T-helper 2 cell treated with Interferon-gamma antibody and Interleukin-4, amounts not matched to agents 100 ng/mL and 5 ng/mL, for 36 hours (primary cell): ENCODE measurements at regions not wholly inside any gene's neighbourhood (a gene's known extent, or its start where the extent isn't known, plus 50 kb on each side); places are given as distances from the start of the nearest gene placed in this dataset.

Experiments used
- intact Hi-C: fragments of 100-400 bp; cut with micrococcal nuclease; formaldehyde crosslinking; loops from one replicate; pipeline ENCODE4 v1.15.1; 2023

- intact Hi-C loops: no loop called here
These were observed 174.2 kb upstream of the HAND2 start for GRCh38 chr4:173704201-173704600.

GRCh38 chr4:173703021-173703420 is 173.0 kb upstream of the HAND2 start:
- intact Hi-C loops: no loop called here

GRCh38 chr4:173700650-173701049 is 170.6 kb upstream of the HAND2 start:
- intact Hi-C loops: no loop called here

- intact Hi-C loops: no loop called here
These were observed 169.9 kb upstream of the HAND2 start for GRCh38 chr4:173699841-173700475.

- intact Hi-C loops: no loop called here
These were observed 168.7 kb upstream of the HAND2 start for GRCh38 chr4:173698557-173699262.

GRCh38 chr4:173697840-173698239 is 167.8 kb upstream of the HAND2 start:
- intact Hi-C loops: no loop called here

GRCh38 chr4:173696551-173696950 is 166.5 kb upstream of the HAND2 start:
- intact Hi-C loops: no loop called here

GRCh38 chr4:173696011-173696410 is 166.0 kb upstream of the HAND2 start:
- intact Hi-C loops: no loop called here

- intact Hi-C loops: no loop called here
These were observed 155.8 kb upstream of the HAND2 start for GRCh38 chr4:173685831-173686210.

GRCh38 chr4:173685165-173685830 is 155.3 kb upstream of the HAND2 start:
- intact Hi-C loops: no loop called here

- intact Hi-C loops: no loop called here
These were observed 154.2 kb upstream of the HAND2 start for GRCh38 chr4:173684223-173684622.

GRCh38 chr4:173682609-173683008 is 152.6 kb upstream of the HAND2 start:
- intact Hi-C loops: no loop called here

- intact Hi-C loops: no loop called here
These were observed 150.2 kb upstream of the HAND2 start for GRCh38 chr4:173680278-173680677.

GRCh38 chr4:173675446-173675845 is 145.4 kb upstream of the HAND2 start:
- intact Hi-C loops: no loop called here

- intact Hi-C loops: no loop called here
These were observed 139.6 kb upstream of the HAND2 start for GRCh38 chr4:173669460-173670179.

GRCh38 chr4:173661001-173661400 is 131.0 kb upstream of the HAND2 start:
- intact Hi-C loops: no loop called here

- intact Hi-C loops: no loop called here
These were observed 126.9 kb upstream of the HAND2 start for GRCh38 chr4:173656898-173657297.

- intact Hi-C loops: no loop called here
These were observed 122.4 kb upstream of the HAND2 start for GRCh38 chr4:173652283-173652931.

- intact Hi-C loops: no loop called here
These were observed 121.7 kb upstream of the HAND2 start for GRCh38 chr4:173651651-173652282.

- intact Hi-C loops: no loop called here
These were observed 117.9 kb upstream of the HAND2 start for GRCh38 chr4:173647902-173648301.

GRCh38 chr4:173642509-173642908 is 112.5 kb upstream of the HAND2 start:
- intact Hi-C loops: no loop called here
